Choroid plexus epithelial cell (primary cell): ENCODE measurements at regions not wholly inside any gene's neighbourhood (a gene's known extent, or its start where the extent isn't known, plus 50 kb on each side); places are given as distances from the start of the nearest gene placed in this dataset.

Experiments used
- DNase-seq: peaks from one replicate; pipeline ENCODE4 v3.0.0-alpha.2; 2010; ENCODE audit warnings: low read depth
- H3K4me3 ChIP-seq: 2 replicates; pipeline ENCODE4 v1.5.1; 2011; ENCODE audit warnings: low read depth, mild to moderate bottlenecking, control low read depth, low read length, moderate library complexity
- TF ChIP-seq, protein P1 (sequence below): conservative IDR thresholded peaks from 2 replicates; pipeline ENCODE4 v1.5.1; 2011; ENCODE audit warnings: low read depth, mild to moderate bottlenecking, control low read depth, inconsistent platforms, low read length, moderate library complexity

DNA sequence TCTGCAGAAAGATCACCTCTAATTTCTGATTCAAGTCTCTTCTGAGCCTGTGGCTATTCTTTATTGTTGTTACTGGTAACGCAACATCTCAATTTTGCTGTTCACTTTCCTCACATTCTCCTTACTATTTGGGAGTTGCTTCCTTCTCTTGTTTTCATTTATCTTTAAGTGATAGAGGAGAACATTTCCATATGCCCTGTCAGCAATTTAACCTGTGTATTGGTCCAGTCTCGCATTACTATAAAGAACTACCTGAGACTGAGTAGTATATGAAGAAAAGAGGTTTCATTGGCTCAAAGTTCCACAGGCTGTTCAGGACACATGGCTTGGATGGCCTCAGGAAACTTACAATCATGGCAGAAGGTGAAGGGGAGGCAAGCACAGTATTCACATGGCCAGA lies 1025.1 kb downstream of the OTOL1 start:
- no peak overlapping the region for H3K4me3 ChIP-seq
- DNase-seq: no peak
- TF ChIP-seq, protein P1, sequence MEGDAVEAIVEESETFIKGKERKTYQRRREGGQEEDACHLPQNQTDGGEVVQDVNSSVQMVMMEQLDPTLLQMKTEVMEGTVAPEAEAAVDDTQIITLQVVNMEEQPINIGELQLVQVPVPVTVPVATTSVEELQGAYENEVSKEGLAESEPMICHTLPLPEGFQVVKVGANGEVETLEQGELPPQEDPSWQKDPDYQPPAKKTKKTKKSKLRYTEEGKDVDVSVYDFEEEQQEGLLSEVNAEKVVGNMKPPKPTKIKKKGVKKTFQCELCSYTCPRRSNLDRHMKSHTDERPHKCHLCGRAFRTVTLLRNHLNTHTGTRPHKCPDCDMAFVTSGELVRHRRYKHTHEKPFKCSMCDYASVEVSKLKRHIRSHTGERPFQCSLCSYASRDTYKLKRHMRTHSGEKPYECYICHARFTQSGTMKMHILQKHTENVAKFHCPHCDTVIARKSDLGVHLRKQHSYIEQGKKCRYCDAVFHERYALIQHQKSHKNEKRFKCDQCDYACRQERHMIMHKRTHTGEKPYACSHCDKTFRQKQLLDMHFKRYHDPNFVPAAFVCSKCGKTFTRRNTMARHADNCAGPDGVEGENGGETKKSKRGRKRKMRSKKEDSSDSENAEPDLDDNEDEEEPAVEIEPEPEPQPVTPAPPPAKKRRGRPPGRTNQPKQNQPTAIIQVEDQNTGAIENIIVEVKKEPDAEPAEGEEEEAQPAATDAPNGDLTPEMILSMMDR: no peak

DNA sequence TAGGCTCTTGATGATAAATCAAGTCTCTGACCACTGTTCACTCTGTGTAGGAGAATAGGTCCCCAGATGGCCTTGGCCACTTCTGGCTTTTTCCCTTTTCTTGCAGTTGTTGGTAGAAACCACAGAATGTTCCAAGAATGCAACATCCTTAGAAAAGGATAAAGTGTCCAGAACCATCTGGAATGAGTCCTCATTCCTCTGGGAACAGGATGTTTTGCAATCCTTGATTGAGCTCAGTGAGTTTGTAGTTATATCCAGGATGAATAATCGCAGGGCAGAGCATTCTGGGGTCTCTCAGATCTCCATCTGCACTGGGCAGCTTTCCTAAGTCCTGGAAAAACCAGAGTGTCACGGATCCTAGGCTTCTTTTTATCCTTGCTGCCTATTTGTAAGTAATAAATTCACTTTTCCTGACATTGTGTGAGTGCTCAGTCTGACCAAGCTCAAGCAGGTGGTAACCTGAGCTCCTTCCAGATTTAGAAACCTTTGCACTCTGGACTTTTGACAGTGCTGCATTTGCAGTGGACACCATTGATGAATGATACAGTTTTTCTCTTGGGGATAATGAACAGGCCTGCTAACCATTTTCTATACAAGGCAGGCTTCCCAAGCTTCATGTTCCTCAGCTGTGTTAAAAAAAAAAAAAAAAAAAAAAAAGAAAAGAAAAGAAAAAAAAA lies 1028.6 kb downstream of the OTOL1 start:
- no peak overlapping the region for H3K4me3 ChIP-seq
- TF ChIP-seq, protein P1: no peak
- peak; percentile 61 for DNase-seq

DNA sequence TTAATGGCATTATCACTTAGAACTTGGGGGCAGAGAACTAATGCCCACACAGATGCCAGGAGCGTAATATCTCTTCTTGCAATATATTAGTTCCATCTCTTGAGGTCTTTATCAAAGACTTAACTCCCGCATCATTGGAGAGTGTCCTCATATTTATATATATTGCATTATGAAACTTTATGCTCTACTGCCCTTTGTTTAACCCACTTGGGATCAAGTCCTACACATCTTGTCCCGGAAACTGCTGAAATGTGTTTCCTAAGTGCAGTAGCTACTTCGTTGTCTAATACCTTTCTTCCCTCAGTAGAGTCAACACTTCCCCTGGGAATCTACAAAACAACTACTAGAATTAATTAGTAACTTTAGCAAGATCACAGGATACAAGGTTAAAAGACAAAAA lies 1029.2 kb downstream of the OTOL1 start:
- H3K4me3 ChIP-seq: no peak overlapping the region
- DNase-seq: no peak
- TF ChIP-seq, protein P1: no peak

DNA sequence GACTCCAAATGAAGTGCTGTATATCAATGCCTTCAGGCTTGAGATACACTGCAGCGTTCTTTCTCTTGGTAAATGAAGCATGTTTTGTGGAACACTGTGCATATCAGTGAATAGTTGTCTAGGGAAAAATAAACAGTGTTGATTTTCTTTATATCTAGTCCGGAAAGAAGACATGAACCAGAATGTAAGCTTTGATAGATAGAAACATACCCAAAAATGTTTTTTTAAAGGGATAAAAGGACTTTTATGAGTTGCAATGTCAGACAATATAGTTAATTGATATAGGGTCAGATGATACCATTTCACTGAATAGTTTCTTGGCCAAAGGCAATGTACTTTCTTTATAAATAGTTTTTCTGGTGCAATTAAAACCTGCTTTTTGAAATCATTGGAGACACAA lies 1037.8 kb downstream of the OTOL1 start:
- no peak for DNase-seq
- no peak overlapping the region for H3K4me3 ChIP-seq
- TF ChIP-seq, protein P1: no peak

DNA sequence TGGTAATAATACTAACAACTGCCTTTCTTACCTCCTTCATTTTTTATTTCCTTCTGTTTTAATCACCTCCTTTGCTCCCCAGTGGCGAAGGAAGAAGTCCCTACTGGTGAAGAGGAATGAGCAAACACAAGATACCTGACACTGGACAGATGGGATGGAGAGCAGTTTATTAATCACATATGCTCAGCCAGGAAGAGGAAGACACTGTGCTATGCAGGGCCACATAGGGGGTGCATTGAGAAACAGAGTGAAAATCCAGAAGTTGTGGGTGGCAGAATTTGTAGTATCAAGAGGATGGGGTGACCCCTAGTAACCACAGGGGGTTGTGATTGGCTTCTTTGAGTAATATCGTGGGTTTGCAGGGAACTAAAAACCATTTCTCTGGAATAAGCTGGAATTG lies 1041.9 kb downstream of the OTOL1 start:
- H3K4me3 ChIP-seq: no peak overlapping the region
- peak; percentile 2 for DNase-seq
- TF ChIP-seq, protein P1: no peak

DNA sequence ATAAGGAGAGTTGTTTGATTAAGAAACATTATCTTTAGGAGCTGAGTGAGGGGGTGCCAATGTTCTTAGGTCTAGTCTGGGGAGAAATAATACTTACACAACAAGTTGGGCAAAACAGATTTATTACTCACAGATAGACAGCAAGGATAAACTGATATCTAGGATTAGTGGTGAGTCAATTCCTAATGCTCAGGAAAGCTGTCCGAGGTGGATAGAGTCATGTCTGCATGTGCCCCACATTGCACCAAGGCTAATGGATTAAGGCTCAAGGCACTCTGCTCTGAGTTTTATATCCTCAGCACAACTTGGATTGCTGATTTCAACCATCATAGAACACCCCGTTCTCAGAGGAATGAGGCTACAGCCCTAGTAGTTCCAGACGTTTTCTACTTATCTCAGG lies 1042.3 kb downstream of the OTOL1 start:
- H3K4me3 ChIP-seq: no peak overlapping the region
- peak; percentile 2 for DNase-seq
- TF ChIP-seq, protein P1: no peak

DNA sequence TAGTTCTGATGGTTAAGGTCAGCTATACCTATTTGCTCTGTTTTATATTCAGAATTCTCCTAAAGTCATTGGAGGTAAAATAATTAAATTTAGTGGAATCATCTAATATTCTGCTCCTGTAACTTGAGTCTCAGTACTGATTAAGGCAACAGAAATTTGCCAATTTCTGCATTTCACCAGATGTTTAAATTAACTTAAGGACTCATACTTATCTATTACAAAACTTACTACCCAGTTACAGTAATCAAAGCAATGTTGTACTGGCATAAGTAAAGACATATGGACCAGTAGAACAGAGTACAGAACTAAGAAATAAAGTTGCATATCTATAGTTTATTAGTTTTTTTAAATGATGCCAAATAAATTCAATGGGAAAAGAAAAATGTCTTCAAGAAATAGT lies 1043.8 kb downstream of the OTOL1 start:
- no peak overlapping the region for H3K4me3 ChIP-seq
- TF ChIP-seq, protein P1: no peak
- no peak for DNase-seq
